ENCODE measurements at regions not wholly inside any gene's neighbourhood (a gene's known extent, or its start where the extent isn't known, plus 50 kb on each side); places are given as distances from the start of the nearest gene placed in this dataset.

DNA sequence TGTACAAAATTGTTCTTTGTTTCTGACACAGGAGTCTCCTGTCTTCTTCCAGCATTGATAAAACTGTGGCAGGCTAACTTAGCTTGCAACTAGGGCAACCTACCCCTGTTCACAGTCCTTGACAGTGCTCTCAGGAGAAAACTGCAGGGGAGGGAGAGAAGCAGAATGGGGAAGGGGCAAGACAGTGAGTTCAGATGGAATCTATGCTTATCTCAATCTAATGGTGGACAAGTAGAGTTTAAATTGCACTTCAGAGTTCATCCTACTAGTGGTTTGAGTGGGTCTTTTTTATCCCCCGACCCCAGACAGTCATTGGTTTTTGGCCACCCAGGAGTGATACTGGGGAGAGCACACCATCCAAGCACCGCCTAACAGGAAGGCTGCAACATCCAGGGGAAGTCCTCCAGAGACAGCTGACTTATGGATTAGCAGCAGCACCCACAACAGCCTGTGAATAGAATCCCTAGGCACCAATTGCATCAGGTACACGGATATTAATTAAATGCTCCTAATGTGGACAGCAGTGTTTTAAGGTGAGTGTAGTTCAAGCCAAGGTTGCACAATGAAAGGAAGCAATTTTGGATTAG is 236.6 kb downstream of the NHLRC3 start:
- ATAC-seq = no peak
- H3K27ac Mint-ChIP-seq = no peak overlapping the region
- H3K4me3 Mint-ChIP-seq = no peak overlapping the region
- H3K27me3 Mint-ChIP-seq = peaks cover 9% of the 10 kb centered on the region
- no peaks in the 10 kb centered on the region for H3K4me1 Mint-ChIP-seq
- no peaks in the 10 kb centered on the region for H3K36me3 Mint-ChIP-seq
- H3K9me3 Mint-ChIP-seq = no peaks in the 10 kb centered on the region

DNA sequence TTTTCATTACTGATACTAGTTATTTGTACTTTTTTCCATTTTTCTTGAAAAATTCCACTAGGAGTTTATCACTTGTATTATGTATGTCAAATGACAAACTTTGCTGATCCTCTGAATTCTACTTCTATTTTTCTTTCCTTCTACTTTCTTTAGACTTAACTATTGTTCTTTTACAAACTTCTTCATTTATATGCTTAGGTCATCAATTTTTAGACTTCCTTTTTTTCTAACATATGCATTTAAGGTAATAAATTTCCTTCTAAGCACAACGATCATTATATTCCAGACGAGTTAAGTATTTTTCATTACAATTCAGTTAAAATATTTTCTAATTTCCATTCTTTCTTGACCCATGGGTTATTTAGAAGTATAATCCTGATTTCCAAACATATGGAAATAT is 240.8 kb downstream of the NHLRC3 start:
- peaks cover 14% of the 10 kb centered on the region for H3K27me3 Mint-ChIP-seq
- no peak for ATAC-seq
- no peaks in the 10 kb centered on the region for H3K9me3 Mint-ChIP-seq
- H3K36me3 Mint-ChIP-seq = no peaks in the 10 kb centered on the region
- peaks cover 9% of the 10 kb centered on the region for H3K4me1 Mint-ChIP-seq
- H3K4me3 Mint-ChIP-seq = no peak overlapping the region
- H3K27ac Mint-ChIP-seq = no peak overlapping the region

- no peak overlapping the region for H3K27ac Mint-ChIP-seq
- H3K27me3 Mint-ChIP-seq = peaks cover 14% of the 10 kb centered on the region
- no peaks in the 10 kb centered on the region for H3K9me3 Mint-ChIP-seq
- H3K4me1 Mint-ChIP-seq = peaks cover 9% of the 10 kb centered on the region
- no peak for ATAC-seq
- H3K36me3 Mint-ChIP-seq = no peaks in the 10 kb centered on the region
- H3K4me3 Mint-ChIP-seq = no peak overlapping the region
Observed at GRCh38 chr13:39281539-39282150, 243.4 kb downstream of the NHLRC3 start.

- no peak overlapping the region for H3K27ac Mint-ChIP-seq
- H3K27me3 Mint-ChIP-seq = peaks cover 14% of the 10 kb centered on the region
- peak; percentile 71 for ATAC-seq
- no peaks in the 10 kb centered on the region for H3K36me3 Mint-ChIP-seq
- peaks cover 5% of the 10 kb centered on the region for H3K9me3 Mint-ChIP-seq
- peaks cover 9% of the 10 kb centered on the region for H3K4me1 Mint-ChIP-seq
- H3K4me3 Mint-ChIP-seq = no peak overlapping the region
Observed at GRCh38 chr13:39282400-39282972, 244.2 kb downstream of the NHLRC3 start.

DNA sequence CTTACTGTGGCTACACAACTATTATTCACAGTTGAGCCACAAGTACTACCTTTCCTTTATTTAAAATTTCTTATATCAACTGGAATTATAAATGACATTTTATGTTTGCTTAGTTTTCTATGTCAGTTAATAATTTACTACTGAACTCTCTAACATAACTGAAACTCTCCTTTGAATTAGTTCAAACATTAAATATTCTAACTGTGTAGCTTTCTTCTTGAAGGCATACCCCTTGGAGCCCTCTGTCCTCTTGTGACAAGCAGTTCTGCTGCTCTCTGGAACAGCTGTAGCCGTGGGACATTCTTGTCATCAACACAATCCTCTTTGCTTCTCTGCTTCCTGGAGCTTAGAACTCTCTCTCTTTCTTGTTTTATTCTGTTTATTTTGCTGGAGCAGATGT is 244.8 kb downstream of the NHLRC3 start:
- H3K9me3 Mint-ChIP-seq = peaks cover 7% of the 10 kb centered on the region
- peaks cover 9% of the 10 kb centered on the region for H3K4me1 Mint-ChIP-seq
- H3K27ac Mint-ChIP-seq = no peak overlapping the region
- H3K36me3 Mint-ChIP-seq = no peaks in the 10 kb centered on the region
- H3K4me3 Mint-ChIP-seq = no peak overlapping the region
- peaks cover 14% of the 10 kb centered on the region for H3K27me3 Mint-ChIP-seq
- ATAC-seq = no peak

DNA sequence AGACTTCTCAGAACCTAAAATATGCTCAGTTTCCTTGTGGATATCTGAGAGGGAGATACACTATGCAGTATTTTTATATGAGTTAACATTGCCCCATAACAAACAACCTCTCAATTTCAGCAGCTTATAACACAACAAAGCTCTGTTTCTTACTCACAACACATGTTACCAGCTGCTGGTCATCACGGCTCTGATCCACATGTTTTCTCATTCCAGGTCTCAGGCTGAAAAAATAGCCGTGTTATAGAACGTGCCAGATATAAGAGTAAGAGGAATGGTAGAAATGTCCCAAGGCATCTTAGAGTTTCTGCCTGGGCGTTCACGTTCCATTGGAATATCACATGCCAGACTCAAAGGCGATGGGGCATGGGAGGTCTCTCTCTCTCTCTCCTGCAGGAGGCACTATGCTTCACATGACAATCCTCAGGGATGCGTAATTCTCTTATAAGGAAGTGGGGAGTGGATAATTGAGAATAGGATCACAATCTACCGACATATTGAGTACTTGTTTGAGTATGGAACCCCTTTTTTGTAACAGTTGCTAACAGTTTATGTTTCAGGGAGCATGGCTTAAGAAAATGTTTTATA is 246.6 kb downstream of the NHLRC3 start:
- H3K4me3 Mint-ChIP-seq = no peak overlapping the region
- H3K9me3 Mint-ChIP-seq = peaks cover 14% of the 10 kb centered on the region
- no peaks in the 10 kb centered on the region for H3K36me3 Mint-ChIP-seq
- ATAC-seq = no peak
- peaks cover 4% of the 10 kb centered on the region for H3K27me3 Mint-ChIP-seq
- peaks cover 9% of the 10 kb centered on the region for H3K4me1 Mint-ChIP-seq
- no peak overlapping the region for H3K27ac Mint-ChIP-seq

Measured in stimulated activated memory B cell treated with anti-CD40 and anti-IgM and Interleukin-4, amounts not matched to agents 10 μg/mL and 1 μg/mL and 100 μg/mL, for 72 hours (primary cell).